ENCODE measurements at regions not wholly inside any gene's neighbourhood (a gene's known extent, or its start where the extent isn't known, plus 50 kb on each side); places are given as distances from the start of the nearest gene placed in this dataset.

- no peak for FAIRE-seq
- intact Hi-C loops (cut with micrococcal nuclease; ENCODE audit: unreplicated experiment) (no loop called here), in situ Hi-C loops (cut with MboI) (no loop called here)
- Histone ChIP-seq H3K9ac (ENCODE audit: control insufficient read depth, insufficient read depth, low read length) (no peak overlapping the region), H3K27ac (ENCODE audit: control insufficient read depth, insufficient read depth) (no peak overlapping the region), H3K4me1 (ENCODE audit: control insufficient read depth, insufficient read depth, low read length) (no peaks in the 10 kb centered on the region), H2AFZ (ENCODE audit: control insufficient read depth, low read depth, low read length) (no peak overlapping the region), H3K79me2 (ENCODE audit: control insufficient read depth, insufficient read depth, low read length) (no peaks in the 10 kb centered on the region), H3K9me3 (replicated peaks; ENCODE audit: control insufficient read depth, insufficient read depth, low read length) (peaks cover 4% of the 10 kb centered on the region), H3K27me3 (replicated peaks in 1 of 2; ENCODE audit: control insufficient read depth in 2 of 2, insufficient read depth in 2 of 2, low read length in 1 of 2) (no peaks in the 10 kb centered on the region), H3K36me3 (ENCODE audit: control insufficient read depth in 2 of 2, insufficient read depth in 2 of 2, low read length in 1 of 2) (no peaks in the 10 kb centered on the region), H4K20me1 (ENCODE audit: control insufficient read depth, insufficient read depth) (no peaks in the 10 kb centered on the region), H3K4me2 (ENCODE audit: control insufficient read depth, insufficient read depth) (no peak overlapping the region), H3K4me3 (no peak overlapping the region)
- no peak for ATAC-seq
- POLR2A ChIA-PET = interaction anchor here (0.6 kb wide), 1 partner anchor 71 kb away, joined by 8 read pairs; no protein-coding TSS in a partner anchor
- SMC1A ChIA-PET (ENCODE audit: uncharacterized antibody, unreplicated experiment) = interaction anchor here (2.1 to 2.8 kb wide), 2 partner anchors 11 to 18 kb away, joined by 5 to 12 read pairs; no protein-coding TSS in a partner anchor
- TF ChIP-seq ZNF384 (IDR thresholded peaks at IDR 0.05; ENCODE audit: borderline replicate concordance, low read depth, low read length) = no peak
- TF ChIP-seq IKZF1 (conservative IDR thresholded peaks at IDR 0.05) = no peak
- no peak for TF ChIP-seq NFXL1 (IDR thresholded peaks at IDR 0.05; ENCODE audit: borderline replicate concordance)
- TF ChIP-seq HDAC2 (IDR thresholded peaks at IDR 0.05) = no peak
- no peak for TF ChIP-seq FOXM1 (IDR thresholded peaks at IDR 0.05; ENCODE audit: low read depth, low read length)
- TF ChIP-seq MEF2A (IDR thresholded peaks at IDR 0.05; ENCODE audit: insufficient read depth, low read depth, low read length) = no peak
- TF ChIP-seq TCF12 (IDR thresholded peaks at IDR 0.05; ENCODE audit: low read depth, low read length) = no peak
- TF ChIP-seq ZBTB33 (IDR thresholded peaks at IDR 0.05) = no peak
- no peak for TF ChIP-seq E2F4 (IDR thresholded peaks at IDR 0.05; ENCODE audit: low read depth, low read length)
- no peak for TF ChIP-seq ZNF207 (IDR thresholded peaks at IDR 0.05; ENCODE audit: borderline replicate concordance)
- no peak for TF ChIP-seq HDAC6 (IDR thresholded peaks at IDR 0.05; ENCODE audit: unreplicated experiment)
- TF ChIP-seq TCF3 (IDR thresholded peaks at IDR 0.05; ENCODE audit: borderline replicate concordance, insufficient read depth, low read depth, low read length) = no peak
- no peak for TF ChIP-seq YY1 (IDR thresholded peaks at IDR 0.05; ENCODE audit: low read depth, low read length)
- TF ChIP-seq HCFC1 (IDR thresholded peaks at IDR 0.05; ENCODE audit: low read length) = no peak
- no peak for TF ChIP-seq IRF4 (IDR thresholded peaks at IDR 0.05; ENCODE audit: low read depth, low read length)
- TF ChIP-seq KAT2A (conservative IDR thresholded peaks at IDR 0.05; ENCODE audit: control insufficient read depth, low read depth, low read length) = no peak
- TF ChIP-seq POLR2AphosphoS5 (IDR thresholded peaks at IDR 0.05; ENCODE audit: low read length) = no peak
- TF ChIP-seq CREB1 (IDR thresholded peaks at IDR 0.05; ENCODE audit: low read depth) = no peak
- TF ChIP-seq ATF3 (IDR thresholded peaks at IDR 0.05; ENCODE audit: borderline replicate concordance, extremely low read depth, low read depth, low read length) = no peak
- DNase-seq (ENCODE audit: low read depth, low spot score) = no peak
- BruUV-seq (replicated peaks) = no TSS peak
- RAD21 ChIA-PET (ENCODE audit: unreplicated experiment) = interaction anchor here (0.7 kb wide), 1 partner anchor 263 kb away, joined by 3 read pairs; no protein-coding TSS in a partner anchor
- CTCF ChIA-PET = interaction anchor here (0.7 to 1.5 kb wide), 4 partner anchors 13 to 586 kb away, joined by 3 to 4 read pairs (median 3); no protein-coding TSS in a partner anchor
Observed at GRCh38 chr5:81895307-81895706, 76.5 kb upstream of the ATG10 start.

Data from GM12878 (cell line).